NCI-H1417 (cell line): ENCODE measurements at regions not wholly inside any gene's neighbourhood (a gene's known extent, or its start where the extent isn't known, plus 50 kb on each side); places are given as distances from the start of the nearest gene placed in this dataset.

ENCODE experiments used
- DNase-seq, 3 experiments: peaks; one replicate each; lab custom pipeline; 2025; lab: John Stamatoyannopoulos, UW

DNA sequence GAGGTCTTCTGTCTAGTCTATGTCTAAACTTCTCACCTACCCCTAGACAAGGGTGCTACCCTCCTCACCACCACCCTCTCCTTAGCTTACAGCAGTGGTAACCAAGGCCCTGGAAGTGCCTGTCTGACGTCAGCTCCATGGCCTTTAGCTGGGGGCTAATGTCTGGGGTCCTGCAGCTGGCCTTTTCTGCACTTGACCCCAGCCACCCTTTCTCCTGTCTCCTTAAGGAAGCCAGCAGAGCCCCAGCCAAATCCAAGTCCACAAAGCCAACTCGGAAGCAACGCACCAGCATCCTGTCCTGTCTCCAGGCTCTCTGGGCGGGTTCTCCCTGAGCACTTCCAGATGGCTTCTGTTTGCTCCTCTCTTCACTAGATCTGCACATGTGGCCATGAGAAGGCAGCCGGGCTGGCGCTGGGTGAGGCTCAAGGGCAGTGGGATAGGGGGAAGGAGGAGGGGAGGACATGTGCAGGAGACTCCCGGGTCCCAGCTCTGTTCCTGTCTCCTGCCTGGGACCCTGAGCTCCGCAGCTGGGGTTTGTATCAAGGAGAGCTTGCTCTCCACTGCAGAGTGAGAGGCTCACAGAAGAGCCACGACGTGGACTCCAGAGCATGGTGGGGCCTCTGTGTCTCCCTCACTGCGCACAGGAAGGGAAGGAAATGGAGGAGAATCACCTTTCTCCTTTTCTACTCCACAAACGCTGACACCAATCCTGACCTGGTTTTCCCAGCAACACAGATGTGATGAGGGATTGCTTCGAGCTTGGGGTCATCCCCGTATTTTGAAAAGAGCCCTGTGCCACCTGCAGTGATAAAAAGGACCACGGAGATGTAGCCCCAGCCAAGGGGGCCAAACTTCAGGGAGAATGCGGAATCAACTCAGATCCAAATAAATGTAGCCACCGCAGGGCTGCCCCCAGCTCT, 204.2 kb downstream of the USP12 start:
- no peak for DNase-seq

GRCh38 chr13:26966701-26967080, 204.9 kb downstream of the USP12 start:
- DNase-seq, result no peak

- DNase-seq, result peak in 2 of 3 experiments; percentile 69 to 87
These were observed 205.5 kb downstream of the USP12 start for GRCh38 chr13:26965952-26966700.

- peak in 2 of 3 experiments; percentile 6 to 16 for DNase-seq
These were observed 204.0 kb upstream of the GPR12 start for GRCh38 chr13:26964278-26965250.

DNA sequence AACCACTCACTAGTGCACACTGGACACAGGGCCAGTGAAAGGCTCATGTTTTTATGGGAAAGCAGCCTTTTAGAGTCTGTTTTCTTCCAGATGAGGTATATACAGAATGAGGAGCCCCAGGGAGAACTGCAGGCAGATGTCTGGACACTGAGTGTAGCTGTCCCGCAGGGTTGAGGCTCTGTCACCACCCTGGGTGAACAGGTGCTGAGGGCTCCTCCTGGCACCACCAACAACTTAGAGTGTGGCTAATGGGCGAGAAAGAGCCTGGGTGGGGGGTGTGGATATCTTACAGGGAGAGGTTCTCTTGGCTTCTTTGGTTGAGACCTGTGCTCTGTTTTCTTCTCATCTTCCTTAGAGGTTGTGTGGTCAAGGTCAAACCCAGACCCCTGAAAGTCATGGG, 202.1 kb upstream of the GPR12 start:
- peak in 1 of 3 experiments; percentile 16 for DNase-seq

DNA sequence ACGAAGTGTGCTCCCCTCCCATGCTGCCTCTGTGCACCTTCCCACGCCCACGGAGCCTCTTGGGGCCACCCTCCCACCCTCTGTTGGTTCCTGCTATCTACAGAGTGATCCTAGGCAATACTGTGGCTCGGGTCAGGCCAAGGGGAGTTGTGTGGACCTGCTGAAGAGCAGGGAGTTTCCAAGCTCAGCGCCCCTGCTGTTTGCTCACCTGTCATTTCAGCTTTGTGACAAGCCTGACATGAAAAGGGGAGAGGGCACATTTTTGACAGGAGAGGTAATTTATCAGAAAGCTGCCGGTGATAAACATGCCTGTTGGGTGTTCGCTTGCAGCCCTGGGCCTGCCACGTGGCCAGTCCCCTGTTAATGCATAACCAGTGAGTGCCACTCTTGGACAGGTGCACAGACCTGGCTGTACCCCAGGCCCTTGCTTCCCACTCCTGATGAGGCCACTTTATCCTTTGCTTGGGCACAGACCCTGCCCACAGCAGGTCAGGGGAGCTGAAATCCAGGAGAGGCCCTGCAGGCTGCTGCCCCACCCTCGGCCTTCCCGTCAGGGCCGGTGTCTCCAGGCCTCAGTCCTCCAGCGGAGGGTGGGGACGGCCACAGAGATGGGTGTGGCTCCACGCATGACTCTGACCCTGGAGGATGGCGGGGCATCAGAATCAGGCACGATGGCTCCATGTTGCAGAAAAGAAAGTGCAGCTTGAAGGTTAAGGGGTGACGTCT, 201.5 kb upstream of the GPR12 start:
- DNase-seq, result peak; percentile 32 to 91 (median 73)

DNA sequence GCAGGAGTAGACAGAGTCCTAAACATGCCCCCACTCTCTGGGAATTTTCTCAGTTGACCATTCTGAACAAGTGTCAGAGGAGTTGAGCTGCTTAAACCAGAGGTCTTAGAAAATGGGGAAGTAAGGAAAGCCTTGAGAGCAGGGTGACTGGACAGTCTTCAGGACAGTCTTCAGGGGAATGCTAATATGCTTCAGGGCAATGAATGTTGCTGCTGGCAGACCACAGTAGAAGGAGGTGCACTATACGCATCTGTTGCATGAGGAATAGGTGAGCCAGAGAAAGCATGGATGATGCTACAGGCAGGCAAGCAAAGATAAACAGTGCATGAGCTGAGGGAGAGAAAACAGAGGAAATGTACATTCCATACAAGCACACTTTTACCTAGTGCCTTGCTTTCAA, 196.6 kb upstream of the GPR12 start:
- no peak for DNase-seq

GRCh38 chr13:26956522-26957142, 196.0 kb upstream of the GPR12 start:
- DNase-seq, result no peak

DNA sequence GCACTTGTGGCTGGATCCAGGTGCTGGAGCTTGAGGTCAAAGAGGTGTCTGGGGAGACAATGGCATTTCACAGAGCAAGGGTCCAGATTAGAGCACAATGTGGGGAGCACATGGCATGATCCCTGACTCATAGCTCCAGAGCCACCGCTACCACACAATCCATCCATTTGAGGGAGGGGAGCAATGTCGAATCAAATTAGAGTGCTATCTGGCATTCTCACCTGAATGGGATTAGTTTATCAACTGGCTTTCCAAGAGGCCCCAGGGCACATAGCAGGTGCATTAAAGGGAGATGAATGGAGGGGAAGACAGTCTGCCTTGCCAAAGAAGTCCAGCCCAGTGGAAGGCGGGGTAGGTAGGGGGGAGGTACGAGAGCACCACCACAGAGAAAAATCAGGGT, 194.4 kb upstream of the GPR12 start:
- no peak for DNase-seq

DNA sequence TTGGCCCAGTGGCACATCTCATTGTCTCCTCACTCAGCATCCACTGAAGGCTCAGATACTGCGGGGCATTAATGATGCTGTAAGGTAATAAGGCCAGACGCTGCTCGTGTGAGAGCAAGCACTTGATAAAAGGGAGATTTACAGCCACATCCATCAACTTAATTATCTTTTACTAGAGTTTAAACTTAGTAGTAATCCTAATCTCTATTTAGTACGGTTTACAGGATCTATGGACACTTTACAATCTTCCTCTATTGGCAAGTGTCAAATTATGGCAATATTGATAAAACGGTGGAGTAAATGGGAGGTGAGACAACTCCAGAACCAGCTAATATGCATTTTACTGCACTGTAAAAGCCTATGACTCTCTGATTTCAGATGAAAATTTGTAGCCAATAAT, 192.7 kb upstream of the GPR12 start:
- no peak for DNase-seq

DNA sequence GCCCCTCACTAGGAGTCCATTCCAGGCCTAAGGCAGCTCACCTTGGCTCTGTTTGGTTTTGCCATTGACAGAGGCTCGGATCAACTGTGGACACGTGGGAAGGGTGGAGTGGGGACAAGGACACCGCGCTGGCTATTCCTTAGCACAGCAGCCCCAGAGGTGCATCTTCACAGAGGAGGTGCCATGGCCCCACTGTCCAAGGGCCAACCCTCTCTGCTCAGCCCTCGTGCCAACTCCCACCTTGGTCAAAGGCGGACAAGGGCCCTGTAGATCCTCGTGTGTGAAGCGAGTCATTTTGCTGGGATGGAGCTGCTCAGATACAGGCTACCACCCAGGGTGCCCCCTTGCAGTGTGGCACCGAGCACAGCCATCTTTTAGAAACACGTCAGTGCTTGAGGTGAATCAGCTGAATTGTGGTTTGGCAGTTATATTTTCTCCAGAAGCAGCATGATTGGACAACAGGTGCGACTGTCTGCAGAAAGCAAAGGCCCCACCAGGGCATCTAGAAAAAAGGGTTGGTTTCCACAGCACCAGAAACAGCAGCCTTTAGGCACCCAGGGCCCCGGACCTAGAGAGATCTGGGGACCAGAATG, 192.1 kb upstream of the GPR12 start:
- no peak for DNase-seq

- no peak for DNase-seq
These were observed 191.1 kb upstream of the GPR12 start for GRCh38 chr13:26951581-26952177.

GRCh38 chr13:26950968-26951367, 190.4 kb upstream of the GPR12 start:
- DNase-seq, result no peak

DNA sequence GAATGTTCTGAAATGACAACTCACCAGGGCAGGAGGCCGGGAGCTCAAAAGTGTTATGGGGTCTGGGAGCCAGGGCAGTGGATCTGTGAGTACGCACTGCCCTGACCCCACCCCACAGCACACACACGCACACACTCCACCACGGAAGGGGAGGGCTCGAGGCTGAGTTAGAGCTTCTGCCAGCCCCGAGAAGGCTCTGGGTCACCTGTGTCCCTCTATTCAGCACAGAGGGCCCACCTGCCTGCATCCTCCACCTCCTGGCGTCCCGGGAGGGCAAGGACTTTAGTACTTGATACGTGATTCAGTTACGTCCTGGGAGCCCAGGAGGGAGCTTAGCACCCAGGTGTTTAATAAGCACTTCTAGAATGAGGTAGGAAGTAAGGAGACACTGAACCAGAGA, 190.0 kb upstream of the GPR12 start:
- DNase-seq, result no peak

DNA sequence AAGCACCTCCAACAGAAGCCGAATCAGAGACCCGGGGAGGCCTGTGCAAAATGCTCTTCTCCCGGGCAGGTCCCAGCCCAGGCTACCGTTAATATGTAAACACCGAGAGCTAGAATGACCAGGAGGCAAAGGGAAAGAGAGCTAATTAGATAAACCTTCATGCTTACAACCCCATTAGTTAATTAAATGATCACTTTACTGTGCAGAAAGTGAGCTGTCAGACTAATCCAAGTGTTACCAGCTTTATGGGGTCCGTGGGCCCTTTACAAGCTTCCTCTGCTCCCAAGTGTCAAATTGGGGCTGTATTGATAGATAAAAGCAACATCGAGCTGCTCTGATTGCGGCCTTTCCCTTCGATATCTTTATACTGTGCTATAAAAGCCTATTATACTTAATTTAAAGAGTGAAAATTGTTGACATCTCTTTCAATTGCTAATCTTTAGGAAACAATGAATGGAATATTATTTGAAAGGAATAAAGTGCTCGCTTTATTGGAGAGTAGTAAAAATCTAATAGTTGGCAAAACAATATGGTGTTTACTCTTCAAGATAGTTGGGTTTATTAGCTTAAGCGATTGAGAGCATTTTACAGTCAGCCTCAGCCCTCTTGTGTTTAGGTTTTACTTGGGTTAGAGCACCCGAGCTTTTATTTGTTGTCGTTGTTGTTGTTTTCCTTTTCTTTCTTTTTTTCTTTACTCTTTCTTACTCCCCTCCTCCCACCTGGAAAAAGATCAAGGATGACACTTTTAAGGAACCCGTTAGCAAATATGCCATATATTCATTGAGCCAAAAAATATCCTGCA, 189.3 kb upstream of the GPR12 start:
- DNase-seq, result peak in 1 of 3 experiments; percentile 7

DNA sequence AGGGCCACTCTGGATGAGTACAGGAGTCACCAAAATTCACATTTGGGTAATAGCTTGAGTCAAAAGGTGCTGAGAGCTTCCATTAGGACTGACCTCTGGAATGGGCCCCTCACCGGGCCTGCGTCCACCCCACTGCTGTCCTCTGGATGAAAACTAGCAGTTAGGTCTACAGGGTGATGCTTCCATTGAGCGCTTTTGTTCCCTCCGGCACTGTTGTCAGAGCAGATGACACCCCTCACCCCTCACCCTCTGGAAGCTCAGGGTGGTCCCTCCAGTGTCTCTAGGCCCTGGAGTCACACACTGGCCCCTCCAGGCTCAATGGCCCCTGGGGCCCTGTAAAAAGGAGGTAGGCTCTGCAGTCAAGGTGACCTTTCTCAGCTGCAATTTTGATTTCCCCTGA, 187.8 kb upstream of the GPR12 start:
- DNase-seq, result no peak

- peak; percentile 21 to 79 (median 31) for DNase-seq
These were observed 186.2 kb upstream of the GPR12 start for GRCh38 chr13:26946684-26947343.

DNA sequence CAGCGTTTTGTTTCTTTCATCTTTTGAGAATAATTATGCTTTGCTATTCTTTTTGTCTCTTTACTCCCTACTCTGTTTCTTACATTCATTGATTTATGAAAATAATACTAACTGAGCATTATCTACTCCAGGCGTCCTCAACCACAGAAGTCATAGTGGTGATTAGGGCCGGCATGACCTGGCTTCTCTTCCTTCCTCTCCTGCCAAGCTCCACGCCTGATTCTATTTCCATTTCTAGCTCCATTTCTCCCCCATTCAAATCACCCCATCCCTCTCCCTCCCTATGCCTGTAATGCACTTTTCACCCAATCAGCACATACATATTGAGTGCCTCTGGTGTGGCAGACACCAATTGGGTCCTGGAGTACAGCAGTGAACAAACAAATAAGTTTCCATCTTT, 183.2 kb upstream of the GPR12 start:
- no peak for DNase-seq

GRCh38 chr13:26942184-26942583, 181.6 kb upstream of the GPR12 start:
- no peak for DNase-seq
